WTC11 (cell line): ENCODE measurements at regions not wholly inside any gene's neighbourhood (a gene's known extent, or its start where the extent isn't known, plus 50 kb on each side); places are given as distances from the start of the nearest gene placed in this dataset.

Experiments
- CTCF ChIP-seq: fragments of 200-600 bp; IDR thresholded peaks from 2 replicates; pipeline ENCODE4 v1.8.0; 2022; ENCODE audit warnings: antibody characterized with exemption
- ETV6 ChIP-seq: sonication (generic); formaldehyde crosslinking; IDR thresholded peaks from 2 replicates; pipeline ENCODE4 v1.8.1; 2022; ENCODE audit warnings: mild to moderate bottlenecking, missing genetic modification reagents
- SMAD3 ChIP-seq: sonication (generic); formaldehyde crosslinking; IDR thresholded peaks from 2 replicates; pipeline ENCODE4 v1.8.0; 2022; ENCODE audit warnings: missing genetic modification reagents, mild to moderate bottlenecking, borderline replicate concordance
- TF ChIP-seq, protein P1 (sequence below): sonication (generic); formaldehyde crosslinking; IDR thresholded peaks from 2 replicates; pipeline ENCODE4 v1.8.1; 2022; ENCODE audit warnings: mild to moderate bottlenecking, moderate library complexity, missing genetic modification reagents

DNA sequence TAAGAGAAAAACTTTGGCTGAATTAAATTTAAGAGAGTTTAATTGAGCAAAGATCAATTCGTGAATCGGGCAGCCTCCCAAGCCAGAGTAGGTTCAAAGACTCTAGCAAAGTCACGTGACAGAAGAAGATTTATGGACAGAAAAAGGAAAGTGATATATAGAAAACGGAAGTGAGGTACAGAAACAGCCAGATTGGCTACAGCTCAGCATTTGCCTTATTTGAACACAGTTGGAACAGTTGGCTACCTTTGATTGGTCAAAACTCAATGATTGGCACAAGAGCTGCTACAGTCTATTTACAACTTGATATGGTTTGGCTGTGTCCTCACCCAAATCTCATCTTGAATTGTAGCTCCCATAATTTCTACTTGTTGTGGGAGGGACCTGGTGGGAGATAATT lies 102.6 kb downstream of the PLG start:
- no peak for TF ChIP-seq CTCF
- TF ChIP-seq ETV6 (CRISPR knock-in tag), result no peak
- TF ChIP-seq, protein P1, sequence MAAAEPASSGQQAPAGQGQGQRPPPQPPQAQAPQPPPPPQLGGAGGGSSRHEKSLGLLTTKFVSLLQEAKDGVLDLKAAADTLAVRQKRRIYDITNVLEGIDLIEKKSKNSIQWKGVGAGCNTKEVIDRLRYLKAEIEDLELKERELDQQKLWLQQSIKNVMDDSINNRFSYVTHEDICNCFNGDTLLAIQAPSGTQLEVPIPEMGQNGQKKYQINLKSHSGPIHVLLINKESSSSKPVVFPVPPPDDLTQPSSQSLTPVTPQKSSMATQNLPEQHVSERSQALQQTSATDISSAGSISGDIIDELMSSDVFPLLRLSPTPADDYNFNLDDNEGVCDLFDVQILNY, result no peak
- no peak for TF ChIP-seq SMAD3
